ENCODE measurements at regions not wholly inside any gene's neighbourhood (a gene's known extent, or its start where the extent isn't known, plus 50 kb on each side); places are given as distances from the start of the nearest gene placed in this dataset.

GRCh38 chr9:105069696-105070095 is 141.7 kb upstream of the ABCA1 start:
- no peak for TF ChIP-seq ZNF696 (CRISPR knock-in tag; conservative IDR thresholded peaks at IDR 0.05)
- no peak for TF ChIP-seq HDAC2 (IDR thresholded peaks at IDR 0.05)
- no peak for TF ChIP-seq ZNF124 (CRISPR knock-in tag; IDR thresholded peaks at IDR 0.05)
- TF ChIP-seq NR2F6 (CRISPR knock-in tag; IDR thresholded peaks at IDR 0.05): no peak
- no peak for TF ChIP-seq ZNF518B (CRISPR knock-in tag; IDR thresholded peaks at IDR 0.05)
- TF ChIP-seq PCBP2 (IDR thresholded peaks at IDR 0.05; ENCODE audit: low read depth, low read length, poor library complexity, severe bottlenecking): no peak

Measured in K562 (cell line).